Stomach (tissue), 4 donors: ENCODE measurements at regions not wholly inside any gene's neighbourhood (a gene's known extent, or its start where the extent isn't known, plus 50 kb on each side); places are given as distances from the start of the nearest gene placed in this dataset.

ENCODE experiments used
- CTCF ChIP-seq, 7 experiments: fragments of 450-650 bp in 4 of 7; fragments of 200-600 bp in 3 of 7; sonication (generic) in 3 of 7; IDR thresholded peaks; one replicate each; pipeline ENCODE4 v1.5.1; 2016 to 2019; ENCODE audit warnings: antibody characterized with exemption in 7 of 7, control low read depth in 2 of 7, mild to moderate bottlenecking in 1 of 7
- EP300 ChIP-seq: sonication (generic); formaldehyde crosslinking; IDR thresholded peaks from one replicate; pipeline ENCODE4 v1.6.1; 2017; ENCODE audit warnings: antibody characterized with exemption
- POLR2A ChIP-seq, 4 donors: fragments of 450-650 bp; IDR thresholded peaks; one replicate each; pipeline ENCODE4 v1.6.1; 2016; ENCODE audit warnings: antibody characterized with exemption in 4 of 4, control low read depth in 2 of 4, mild to moderate bottlenecking in 1 of 4, moderate library complexity in 1 of 4
- POLR2AphosphoS5 ChIP-seq, 3 donors: sonication (generic); formaldehyde crosslinking; IDR thresholded peaks; one replicate each; pipeline ENCODE4 v1.6.1; 2016; ENCODE audit warnings: antibody characterized with exemption in 3 of 3

GRCh38 chr12:115375186-115375991 is 691.4 kb upstream of the TBX3 start:
- no peak for TF ChIP-seq POLR2A (IDR thresholded peaks at IDR 0.05)
- no peak for TF ChIP-seq CTCF (IDR thresholded peaks at IDR 0.05)
- TF ChIP-seq POLR2AphosphoS5 (IDR thresholded peaks at IDR 0.05), result no peak
- no peak for TF ChIP-seq EP300
